Prostate gland (tissue), 2 donors: ENCODE measurements at regions not wholly inside any gene's neighbourhood (a gene's known extent, or its start where the extent isn't known, plus 50 kb on each side); places are given as distances from the start of the nearest gene placed in this dataset.

Experiments used
- CTCF ChIP-seq, 4 experiments: fragments of 200-600 bp in 2 of 4; fragments of 450-650 bp in 2 of 4; sonication (generic) in 2 of 4; IDR thresholded peaks; 1 replicate in 3 of 4; 2 replicates in 1 of 4; pipeline ENCODE4 v1.5.1; 2016 to 2019; ENCODE audit warnings: antibody characterized with exemption in 4 of 4, mild to moderate bottlenecking in 2 of 4, moderate library complexity in 2 of 4
- POLR2A ChIP-seq: fragments of 450-650 bp; IDR thresholded peaks from one replicate; pipeline ENCODE4 v1.6.1; 2016; ENCODE audit warnings: antibody characterized with exemption, mild to moderate bottlenecking

- TF ChIP-seq POLR2A (no peak), CTCF (IDR thresholded peaks at IDR 0.05) (no peak)
These were observed 140.4 kb downstream of the MID1IP1 start for GRCh38 chrX:38941675-38942074.
